NCI-H446 (cell line): ENCODE measurements at regions not wholly inside any gene's neighbourhood (a gene's known extent, or its start where the extent isn't known, plus 50 kb on each side); places are given as distances from the start of the nearest gene placed in this dataset.
"Not testable (repeated sequence)": the region's sequence is repeated elsewhere in the genome, so short reads cannot be mapped to it uniquely, and the experiment has no call there.

ENCODE experiments used
- DNase-seq, 2 experiments: peaks; one replicate each; lab custom pipeline; 2025; lab: John Stamatoyannopoulos, UW

DNA sequence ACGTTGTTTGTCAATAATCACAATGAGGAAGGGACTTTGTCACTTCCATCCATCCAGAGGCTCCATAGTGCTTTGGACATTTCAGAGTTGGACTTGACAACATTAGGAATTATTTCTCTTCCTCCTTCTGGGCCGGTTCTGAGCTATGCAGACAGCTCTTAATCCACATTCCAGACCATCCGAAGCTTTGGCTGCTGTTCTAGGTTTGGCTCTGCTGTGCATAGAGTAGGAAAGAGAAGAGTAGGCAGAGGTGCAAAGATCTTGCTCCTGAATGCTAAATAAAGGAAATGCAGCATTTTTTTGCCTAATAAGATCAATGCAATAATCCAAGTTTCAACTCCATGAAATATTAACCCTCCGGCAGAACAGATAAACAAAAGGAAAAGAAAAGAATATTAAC, 216.3 kb upstream of the PRNP start:
- DNase-seq: no peak

DNA sequence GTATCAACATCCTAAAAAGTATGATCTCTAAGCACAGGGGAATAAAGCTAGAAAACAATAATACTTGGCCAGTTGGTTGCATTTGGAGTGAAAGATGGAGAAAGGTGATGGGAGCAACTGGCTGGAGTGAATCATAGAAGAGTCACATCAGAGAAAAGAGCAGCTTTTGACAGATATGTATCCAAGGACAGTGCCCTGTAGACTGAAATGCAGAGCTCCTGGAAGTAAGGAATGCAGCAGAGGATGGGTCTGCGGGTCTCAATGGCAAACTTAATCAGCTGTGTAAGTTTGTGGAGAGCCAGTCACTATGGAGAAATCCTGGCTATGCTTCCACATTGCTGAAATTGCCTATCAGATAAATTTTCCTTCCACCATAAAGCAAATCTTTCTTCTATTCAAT, 218.1 kb upstream of the PRNP start:
- no peak for DNase-seq

DNA sequence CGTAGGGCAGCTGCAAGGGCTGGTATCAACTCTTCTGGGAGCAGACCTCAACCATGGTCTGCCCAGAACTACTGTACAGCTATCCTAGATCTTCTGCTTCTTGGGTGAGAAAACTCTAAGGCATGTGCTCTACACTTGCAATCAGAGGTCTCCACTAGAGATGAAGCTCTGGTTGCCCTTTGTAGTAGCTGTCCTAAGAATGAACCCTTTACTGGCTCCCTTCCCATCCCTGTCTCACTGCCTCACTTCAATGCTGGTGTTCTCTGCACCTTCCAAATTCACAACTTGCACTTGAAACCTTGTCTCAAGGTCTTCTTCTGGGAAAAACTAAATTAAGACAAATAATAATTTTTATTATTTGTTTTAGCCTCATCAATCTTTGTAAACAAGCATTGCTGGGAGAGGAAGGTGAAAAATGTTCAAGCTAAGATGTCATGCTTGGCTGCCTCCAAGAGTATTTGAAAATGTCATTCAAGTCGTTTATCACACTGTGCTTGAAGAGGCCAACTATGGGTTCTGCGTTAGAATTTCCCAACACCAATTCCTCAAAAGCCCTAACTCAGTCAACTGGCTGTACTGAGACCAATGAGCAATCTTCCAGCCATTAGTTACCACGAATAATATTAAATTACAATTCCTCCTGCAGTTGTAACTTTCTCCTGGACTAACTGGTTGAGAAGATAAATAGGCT, 216.9 kb upstream of the ADRA1D start:
- no peak for DNase-seq

DNA sequence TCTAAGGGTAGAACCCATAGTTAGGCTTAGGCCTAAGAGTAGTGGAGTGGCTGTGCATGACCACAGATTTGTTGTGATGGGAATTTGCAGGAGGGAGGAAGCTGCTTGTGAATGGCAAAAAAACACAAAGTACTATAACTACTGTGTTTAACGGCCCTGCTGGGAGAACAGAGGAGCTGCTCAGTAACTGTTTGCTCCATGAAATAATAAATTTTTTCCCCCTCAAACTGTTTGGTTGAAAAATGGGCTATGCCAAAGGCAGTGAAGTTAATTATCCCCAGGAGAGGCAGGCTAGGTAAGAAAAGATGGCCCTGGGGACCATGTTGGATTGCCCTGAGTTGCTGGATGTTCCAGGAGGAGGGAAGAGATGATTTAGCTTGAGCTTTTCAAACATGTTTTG, 216.1 kb upstream of the ADRA1D start:
- DNase-seq: no peak

DNA sequence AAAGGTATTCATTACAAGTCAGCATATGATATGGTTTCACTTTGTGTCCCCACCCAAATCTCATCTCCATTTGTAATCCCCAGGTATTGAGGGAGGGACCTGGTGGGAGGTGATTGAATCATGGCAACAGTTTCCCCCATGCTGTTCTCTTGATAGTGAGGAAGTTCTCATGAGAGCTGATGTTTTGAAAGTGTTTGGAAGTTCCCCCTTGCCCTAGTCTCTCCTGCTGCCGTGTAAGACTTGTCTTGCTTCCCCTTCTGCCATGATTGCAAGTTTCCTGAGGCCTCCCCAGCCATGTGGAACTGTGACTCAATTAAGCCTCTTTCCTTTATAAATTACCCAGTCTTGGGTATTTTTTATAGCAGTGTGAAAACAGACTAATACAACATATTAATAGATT, 213.7 kb upstream of the ADRA1D start:
- not testable (repeated sequence) for DNase-seq

DNA sequence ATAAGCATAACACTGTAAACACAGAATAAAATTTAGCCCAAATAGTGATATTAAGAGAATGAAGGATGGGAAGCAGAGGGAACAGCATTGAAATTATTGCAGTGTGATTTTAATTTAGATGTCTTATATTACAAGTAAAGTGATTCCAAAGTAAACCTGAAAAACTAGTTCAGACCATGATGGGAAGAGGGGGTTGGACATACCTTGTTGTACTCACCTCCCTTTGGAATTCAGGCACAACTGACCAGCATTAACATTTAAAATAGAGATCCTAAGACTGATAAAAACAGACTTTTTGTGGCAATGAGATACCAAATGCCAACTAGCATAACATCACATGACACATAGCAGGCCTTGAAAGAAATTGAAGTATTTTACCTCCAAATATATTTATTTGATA, 210.0 kb upstream of the ADRA1D start:
- DNase-seq: no peak

DNA sequence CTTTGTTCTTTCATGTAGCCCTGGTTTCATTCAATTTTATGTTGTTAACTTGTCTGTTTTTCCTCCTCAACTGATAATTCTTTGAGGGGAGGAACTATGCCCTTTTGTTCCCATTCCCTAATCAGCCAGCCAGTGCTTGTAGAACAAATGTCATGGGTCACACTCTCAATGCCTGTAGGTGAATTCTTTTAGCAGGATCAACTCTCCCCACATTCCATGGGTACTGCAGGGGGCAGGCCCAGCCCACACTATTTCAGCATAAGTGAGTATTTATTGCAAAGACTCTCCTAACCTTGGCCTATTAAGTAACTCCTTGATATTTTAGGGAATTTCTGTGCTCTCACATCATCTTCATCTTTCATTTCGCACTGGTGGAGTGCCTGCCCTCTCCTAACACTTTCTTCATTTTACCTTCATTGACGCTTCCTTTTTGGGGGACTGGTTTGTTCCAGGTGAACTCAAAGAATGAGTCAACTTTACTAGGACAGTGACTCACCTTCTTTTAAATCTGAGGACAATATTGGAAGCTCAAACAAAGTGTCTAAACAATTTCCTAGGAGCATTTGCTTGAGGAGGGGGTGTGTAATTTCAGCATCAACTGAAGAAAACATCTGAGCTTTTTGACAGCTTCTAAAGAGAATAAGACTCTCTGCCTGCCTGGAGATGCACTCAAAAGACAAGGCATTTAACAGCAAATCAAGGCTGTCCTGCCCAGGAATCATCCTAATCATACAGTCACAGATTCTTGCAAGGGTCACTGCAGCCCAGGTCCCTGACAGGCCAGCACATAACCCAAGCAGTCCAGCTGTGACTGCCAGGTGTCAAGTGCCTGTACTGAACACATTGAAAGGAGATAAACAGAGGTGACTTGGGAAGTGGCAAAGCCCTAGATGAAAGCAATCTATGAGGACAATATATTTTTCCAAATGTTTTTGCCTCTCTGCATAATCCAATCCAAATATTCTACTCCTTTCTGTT, 208.8 kb upstream of the ADRA1D start:
- DNase-seq: no peak

DNA sequence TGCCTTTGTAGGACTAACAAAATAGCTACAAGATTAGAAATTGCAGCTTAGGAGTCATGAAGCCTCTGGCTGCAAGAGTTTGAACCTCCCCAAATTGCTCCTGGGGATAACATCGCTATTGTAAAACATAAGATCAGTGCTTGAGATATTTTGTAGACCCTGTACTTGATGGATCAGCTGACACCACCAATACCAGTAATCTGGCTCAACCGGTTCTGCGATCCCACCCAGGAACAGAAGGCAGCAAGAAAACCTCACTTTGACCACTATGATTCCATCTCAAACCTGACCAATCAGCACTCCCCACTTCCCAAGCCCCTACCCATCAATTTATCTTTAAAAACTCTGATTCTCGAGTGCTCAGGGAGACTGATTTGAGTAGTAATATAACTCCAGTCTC, 206.9 kb upstream of the ADRA1D start:
- DNase-seq: no peak

DNA sequence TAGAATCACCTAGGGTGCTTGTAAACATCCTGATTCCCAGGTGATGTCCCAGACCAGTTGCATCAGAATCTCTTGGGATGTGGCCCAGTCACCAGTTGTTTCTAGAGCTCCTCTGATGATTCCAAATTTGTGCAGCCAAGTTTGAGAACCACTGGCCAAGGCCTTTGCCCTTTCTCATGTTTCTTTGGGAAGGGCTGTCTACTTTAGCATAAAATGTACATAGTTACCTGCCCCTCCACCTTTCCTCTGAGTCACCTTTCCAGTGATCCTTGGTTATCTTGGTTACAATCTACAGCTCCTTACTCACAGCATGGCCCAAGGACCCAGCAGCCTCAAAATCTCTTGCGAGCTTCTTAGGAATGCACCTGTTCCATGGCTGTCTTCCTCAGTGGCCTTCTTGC, 206.2 kb upstream of the ADRA1D start:
- DNase-seq: no peak

DNA sequence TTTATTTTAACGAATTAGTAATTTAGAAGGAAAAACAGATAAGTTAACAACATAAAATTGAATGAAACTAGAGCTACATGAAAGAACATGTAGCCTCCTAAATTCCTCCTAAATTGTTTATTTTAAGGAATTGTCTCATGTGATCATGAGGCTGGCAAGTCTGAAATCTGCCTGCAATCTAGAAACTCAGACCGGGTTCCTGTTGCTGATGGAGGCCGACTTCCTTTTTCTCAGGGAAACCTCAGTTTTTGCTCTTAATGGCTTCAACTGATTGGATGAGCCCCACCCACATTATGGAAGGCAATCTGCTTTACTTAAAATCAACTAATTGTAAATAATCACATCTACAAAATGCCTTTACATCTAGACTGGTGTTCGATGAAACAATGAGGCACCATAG, 205.0 kb upstream of the ADRA1D start:
- no peak for DNase-seq

DNA sequence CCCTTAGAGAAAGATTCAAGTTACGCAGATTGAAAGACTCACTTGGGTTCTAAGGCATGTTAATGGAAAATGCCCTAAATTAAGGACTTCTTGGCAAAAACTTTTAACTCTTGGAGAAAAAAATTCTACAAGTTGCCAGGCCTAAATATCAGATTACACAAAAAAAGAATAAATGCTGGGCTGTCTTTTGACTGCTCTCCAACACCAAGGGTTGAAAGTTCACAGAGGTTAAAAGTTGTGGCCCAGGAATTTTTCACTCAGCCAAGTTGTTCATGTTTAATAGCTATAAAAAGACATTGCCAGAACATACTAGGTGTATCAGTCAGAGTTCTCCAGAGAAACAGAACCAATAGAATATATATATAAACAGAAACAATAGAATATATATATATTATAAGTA, 204.3 kb upstream of the ADRA1D start:
- DNase-seq: no peak

DNA sequence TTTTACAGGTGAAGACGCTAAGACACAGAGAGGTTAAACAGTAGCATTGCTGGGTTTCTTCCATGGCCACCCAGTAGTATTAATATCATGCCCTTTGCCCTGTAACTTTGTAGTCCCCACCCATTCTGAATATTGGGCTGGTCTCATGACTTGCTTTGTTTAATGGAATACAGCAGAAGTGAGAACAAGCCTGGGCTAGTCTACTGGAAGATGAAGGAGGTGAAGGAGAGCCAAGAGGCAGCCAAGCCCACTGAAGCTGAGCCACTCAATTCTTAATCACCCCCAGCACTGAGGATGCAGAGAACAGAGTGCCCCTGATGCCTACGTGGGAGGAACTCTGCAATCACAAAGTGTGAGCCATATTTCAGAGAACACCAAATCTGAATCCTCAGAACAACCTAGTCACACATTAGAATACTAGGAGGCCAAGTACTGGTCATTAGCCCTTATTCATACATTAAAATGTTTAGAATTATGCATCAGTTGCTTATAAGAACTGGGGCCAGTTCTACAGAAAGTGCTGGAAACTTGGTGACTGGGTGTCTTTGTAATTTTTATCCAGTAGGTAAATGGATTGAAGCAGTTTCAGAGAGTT, 202.5 kb upstream of the ADRA1D start:
- DNase-seq: no peak

DNA sequence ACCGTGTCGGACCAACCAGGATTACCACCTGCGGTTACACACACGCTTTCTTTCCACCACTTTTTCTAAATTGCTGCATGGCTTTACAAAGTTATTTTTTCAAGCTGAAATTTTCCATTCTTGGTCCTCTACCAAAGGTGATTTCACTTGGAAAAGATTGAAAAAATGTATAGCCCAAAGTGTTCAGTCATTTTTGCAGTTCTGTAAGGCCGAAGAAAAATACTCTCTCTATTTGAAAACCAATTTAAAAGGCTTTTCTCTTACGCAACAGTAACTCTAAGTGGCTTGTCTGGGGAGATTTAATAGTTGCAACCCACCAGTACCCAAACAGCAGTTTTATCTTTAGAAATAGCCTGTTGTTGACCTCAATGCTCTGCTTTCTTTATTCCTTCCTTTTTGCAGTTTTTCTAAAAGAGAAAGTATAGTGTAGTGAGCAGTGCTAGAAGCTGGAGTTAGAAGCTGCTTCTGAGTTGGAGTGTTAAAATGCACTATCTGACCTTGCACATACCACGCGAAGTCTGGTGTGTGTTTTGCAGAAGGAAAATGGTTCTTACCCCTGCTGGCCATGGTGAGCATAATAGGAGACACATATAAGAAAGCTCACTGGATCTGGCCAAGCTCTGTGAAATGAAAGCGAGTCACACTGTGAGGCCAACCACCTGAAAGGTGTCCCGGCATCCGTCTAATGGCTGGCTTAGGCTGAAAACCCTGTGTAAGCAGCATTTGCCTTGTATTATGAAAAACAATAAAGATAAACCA, 201.0 kb upstream of the ADRA1D start:
- DNase-seq: no peak

DNA sequence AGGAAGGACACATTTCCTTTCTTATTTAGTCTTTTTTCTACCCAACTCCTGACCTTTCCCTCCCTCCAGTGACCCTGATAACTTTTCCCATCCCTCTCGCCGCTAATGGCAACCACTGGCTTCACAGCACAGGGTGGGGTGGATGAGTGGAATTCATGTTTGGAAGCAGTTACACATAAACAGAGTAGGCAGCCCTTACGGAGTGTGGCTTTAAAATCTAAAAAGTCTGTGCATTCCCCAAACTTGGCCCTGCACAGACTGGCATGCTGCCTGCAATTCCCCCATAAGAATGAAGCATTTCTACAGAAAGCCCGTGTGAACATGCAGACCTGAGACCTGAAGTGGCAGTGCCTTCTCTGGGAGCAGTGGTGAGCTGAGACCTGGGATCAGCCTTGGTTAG, 196.7 kb upstream of the ADRA1D start:
- DNase-seq: no peak

DNA sequence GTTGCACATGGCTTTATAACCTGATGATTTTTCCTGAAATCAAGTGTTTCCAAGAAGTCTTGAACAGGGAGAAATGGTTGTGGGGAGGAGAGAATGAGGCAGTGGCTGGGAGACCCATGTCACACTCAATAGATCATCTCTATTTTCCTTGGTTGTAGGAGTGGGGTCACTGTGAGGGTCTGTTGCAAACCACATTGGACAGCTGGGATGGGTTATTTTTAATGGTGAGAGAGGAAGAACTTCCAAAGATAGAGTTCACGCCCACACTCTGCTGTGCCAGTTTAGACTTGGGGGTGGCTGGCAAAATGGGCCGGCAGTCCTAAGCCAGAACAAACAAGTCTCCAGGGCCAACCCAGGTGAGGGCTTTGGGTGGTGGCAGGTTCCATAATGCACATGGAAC, 196.2 kb upstream of the ADRA1D start:
- no peak for DNase-seq

DNA sequence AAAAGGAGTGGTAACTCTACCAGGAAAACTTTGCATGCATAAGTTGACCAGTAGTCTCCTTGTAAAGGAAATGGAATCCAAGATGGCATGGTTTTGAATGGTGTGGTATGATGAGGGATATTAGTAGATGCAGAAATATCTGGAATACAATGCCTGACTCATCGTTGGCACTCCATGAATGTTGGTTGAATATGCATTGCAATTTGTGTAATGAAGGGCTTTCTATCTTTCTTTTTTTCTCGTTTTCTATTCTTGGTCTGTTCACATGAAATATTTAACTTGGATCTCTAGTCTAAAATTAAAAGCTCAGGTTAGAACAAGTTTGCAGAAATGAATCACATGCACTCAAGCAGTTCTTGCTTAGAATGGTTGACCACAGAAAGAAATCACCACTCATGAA, 195.3 kb upstream of the ADRA1D start:
- DNase-seq: no peak

DNA sequence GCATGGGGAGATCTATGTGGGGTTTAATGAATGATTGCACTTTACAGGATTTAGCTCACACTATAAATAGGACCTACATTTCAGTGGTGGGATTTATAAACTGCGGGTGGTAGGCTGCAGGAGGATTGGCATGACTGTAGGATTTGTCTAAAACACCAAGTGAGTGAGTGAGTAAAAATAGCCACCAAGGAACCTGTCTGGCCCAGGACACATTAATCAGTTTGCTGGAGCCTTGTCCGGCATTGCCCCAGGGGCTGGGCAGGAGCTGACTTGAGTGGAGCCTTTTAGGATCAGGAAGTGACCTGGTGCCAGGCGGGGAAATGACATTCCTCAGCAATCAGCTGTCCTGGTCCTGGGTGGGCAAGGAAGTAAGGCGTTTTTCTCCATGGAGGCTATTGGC, 193.9 kb upstream of the ADRA1D start:
- no peak for DNase-seq

DNA sequence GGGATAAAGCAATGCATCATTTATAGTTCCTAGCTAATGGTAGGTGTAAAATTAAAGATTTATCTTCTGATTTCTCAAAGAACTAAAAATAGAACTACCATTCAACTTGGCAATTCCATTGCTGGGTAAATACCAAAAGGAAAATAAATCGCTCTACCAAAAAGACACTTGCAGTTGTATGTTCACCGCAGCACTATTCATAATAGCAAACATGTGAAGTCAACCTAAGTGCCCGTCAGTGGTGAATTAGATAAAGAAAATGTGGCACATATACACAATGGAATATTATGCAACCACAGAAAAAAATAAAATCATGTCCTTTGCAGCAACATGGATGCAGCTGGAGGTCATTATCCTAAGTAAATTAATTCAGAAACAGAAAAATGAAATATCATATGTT, 192.8 kb upstream of the ADRA1D start:
- DNase-seq: no peak

DNA sequence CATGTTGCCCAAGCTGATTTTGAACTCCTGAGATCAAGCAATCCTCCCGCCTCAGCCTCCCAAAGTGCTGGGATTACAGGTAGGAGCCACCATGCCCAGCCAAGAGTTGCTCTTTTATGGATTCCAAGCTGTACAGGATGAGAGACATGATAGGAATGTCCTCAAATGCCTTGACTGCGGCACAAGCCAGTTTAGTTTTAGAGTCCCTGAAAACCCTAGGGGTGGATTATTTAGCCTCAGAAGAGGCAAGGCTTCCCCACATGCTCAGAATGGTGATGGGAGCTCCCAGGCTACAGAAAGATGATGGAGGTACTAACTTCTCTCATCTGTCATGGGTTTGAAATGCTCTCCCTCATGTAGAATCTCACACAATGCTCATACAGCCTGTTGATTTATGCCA, 192.1 kb upstream of the ADRA1D start:
- DNase-seq: no peak

DNA sequence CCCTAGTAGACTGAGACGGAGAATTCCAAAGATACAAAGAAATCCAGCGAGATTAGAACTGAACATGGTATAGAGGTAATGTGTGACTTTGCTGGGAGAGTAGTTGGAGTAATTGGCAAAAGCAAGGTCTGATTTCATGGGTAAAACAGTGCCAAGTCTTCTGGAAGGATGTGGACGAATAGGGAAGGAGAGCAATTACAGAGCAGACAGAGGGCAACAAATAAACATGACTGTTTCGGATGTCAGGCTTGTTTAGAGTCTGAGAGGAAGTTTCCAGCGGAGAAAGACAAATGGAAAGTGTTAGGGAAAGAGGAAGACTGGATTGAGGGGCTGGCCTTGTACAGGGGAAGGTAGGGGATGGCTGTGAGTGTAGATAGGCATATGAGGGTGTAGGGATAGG, 190.4 kb upstream of the ADRA1D start:
- no peak for DNase-seq

DNA sequence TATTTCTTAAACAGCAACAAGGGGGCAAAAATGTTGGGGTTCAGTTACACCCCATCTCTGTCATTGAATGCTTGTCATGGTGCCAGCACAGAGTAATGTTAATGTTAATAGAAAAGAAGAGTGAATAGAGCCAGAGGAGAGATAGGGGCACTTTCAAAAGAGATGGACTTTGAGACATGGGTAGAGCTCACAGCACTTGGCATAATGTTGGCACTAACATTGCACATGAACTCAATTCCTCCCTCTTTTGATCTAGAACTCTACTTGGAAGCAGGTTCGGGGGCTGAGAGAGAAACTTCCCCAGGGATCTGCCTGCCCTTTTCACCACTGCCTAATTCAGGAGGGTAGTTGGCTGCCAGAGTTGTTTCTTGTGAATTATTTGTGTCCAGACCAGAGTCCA, 188.0 kb upstream of the ADRA1D start:
- DNase-seq: no peak

DNA sequence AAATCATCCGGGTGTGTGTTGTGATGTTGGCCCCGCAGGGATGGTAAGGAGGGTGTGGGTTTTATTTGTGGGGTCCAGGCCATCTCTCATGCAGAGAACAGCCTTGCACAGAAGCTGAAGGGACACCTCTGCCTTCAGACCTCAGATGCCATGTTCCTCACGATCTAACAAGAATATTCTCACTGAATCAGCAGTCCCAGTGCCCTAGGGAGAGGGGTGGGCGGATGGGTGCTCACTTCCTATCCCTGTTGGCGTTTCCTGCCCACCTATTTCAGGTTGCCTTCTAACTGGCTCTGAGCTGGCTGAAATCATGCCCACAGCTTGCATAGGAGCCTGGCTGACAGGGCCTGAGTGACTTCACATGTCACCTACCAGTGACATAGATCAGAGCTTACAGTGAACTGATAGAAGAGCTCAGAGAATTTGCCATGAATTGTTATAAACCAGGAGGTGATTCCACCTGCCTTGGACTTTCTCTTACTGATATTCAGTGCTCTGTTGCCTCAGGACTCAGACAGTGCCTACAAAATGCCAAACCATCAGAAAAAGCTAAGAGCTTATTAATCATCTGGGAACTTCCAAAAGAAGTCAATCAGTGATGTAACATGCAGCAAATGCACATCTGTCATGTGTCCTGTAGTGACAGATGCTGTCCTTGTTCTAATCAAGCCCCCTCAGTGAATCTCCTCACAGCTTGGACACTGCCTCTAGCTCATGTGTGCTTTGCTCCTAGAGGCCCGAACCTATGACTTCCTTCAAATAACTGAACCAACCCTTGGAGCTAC, 186.8 kb upstream of the ADRA1D start:
- DNase-seq: no peak
